Activated T-helper 1 cell treated with anti-CD3 and anti-CD28 coated beads, Interleukin-12 subunit alpha, Interleukin-12 subunit beta, Interleukin-2, Interleukin-4 antibody, amounts not matched to agents 30 ng/mL and 10 ng/mL and 1 ng/mL, durations not matched to agents 14 hours and 24 hours and 36 hours (primary cell): ENCODE measurements at regions not wholly inside any gene's neighbourhood (a gene's known extent, or its start where the extent isn't known, plus 50 kb on each side); places are given as distances from the start of the nearest gene placed in this dataset.

Source experiments
- DNase-seq: peaks from one replicate; pipeline ENCODE4 v3.0.0; 2021; ENCODE audit warnings: low spot score
- H3K27ac Mint-ChIP-seq: one replicate; pipeline ENCODE4 v1.8.0; 2021; ENCODE audit warnings: mild to moderate bottlenecking, mixed read lengths
- H3K27me3 Mint-ChIP-seq: one replicate; pipeline ENCODE4 v1.8.0; 2022; ENCODE audit warnings: mild to moderate bottlenecking, moderate library complexity, mixed read lengths; ENCODE audit not compliant: insufficient read depth
- H3K36me3 Mint-ChIP-seq: one replicate; pipeline ENCODE4 v1.8.0; 2021; ENCODE audit warnings: low read depth, mixed read lengths
- H3K4me1 Mint-ChIP-seq: one replicate; pipeline ENCODE4 v1.8.0; 2021; ENCODE audit warnings: low read depth, mixed read lengths
- H3K4me3 Mint-ChIP-seq: one replicate; pipeline ENCODE4 v1.8.0; 2021; ENCODE audit warnings: mild to moderate bottlenecking, moderate library complexity, mixed read lengths
- H3K9me3 Mint-ChIP-seq: one replicate; pipeline ENCODE4 v1.8.0; 2021; ENCODE audit warnings: mixed read lengths
- intact Hi-C: fragments of 100-400 bp; cut with micrococcal nuclease; formaldehyde crosslinking; loops from one replicate; pipeline ENCODE4 v1.15.1; 2024

- Mint-ChIP-seq H3K9me3 (peaks cover 10% of the 10 kb centered on the region), H3K4me1 (no peaks in the 10 kb centered on the region), H3K4me3 (no peak overlapping the region), H3K27me3 (no peaks in the 10 kb centered on the region), H3K27ac (no peak overlapping the region), H3K36me3 (no peaks in the 10 kb centered on the region)
- no peak for DNase-seq
- intact Hi-C loops, result no loop called here
These were observed 155.1 kb downstream of the TMA16 start for GRCh38 chr4:163649557-163650091.

- no peaks in the 10 kb centered on the region for H3K36me3 Mint-ChIP-seq
- H3K27ac Mint-ChIP-seq, result no peak overlapping the region
- H3K4me3 Mint-ChIP-seq, result no peak overlapping the region
- no peaks in the 10 kb centered on the region for H3K4me1 Mint-ChIP-seq
- no peaks in the 10 kb centered on the region for H3K9me3 Mint-ChIP-seq
- intact Hi-C loops, result no loop called here
- DNase-seq, result no peak
- H3K27me3 Mint-ChIP-seq, result no peaks in the 10 kb centered on the region
These were observed 157.3 kb downstream of the TMA16 start for GRCh38 chr4:163651761-163652160.

- H3K36me3 Mint-ChIP-seq, result no peaks in the 10 kb centered on the region
- no peak for DNase-seq
- H3K4me3 Mint-ChIP-seq, result no peak overlapping the region
- no peaks in the 10 kb centered on the region for H3K4me1 Mint-ChIP-seq
- H3K27ac Mint-ChIP-seq, result no peak overlapping the region
- no peaks in the 10 kb centered on the region for H3K27me3 Mint-ChIP-seq
- H3K9me3 Mint-ChIP-seq, result no peaks in the 10 kb centered on the region
- intact Hi-C loops, result no loop called here
These were observed 160.1 kb downstream of the TMA16 start for GRCh38 chr4:163654621-163655020.

GRCh38 chr4:163660636-163661035 lies 166.1 kb downstream of the TMA16 start:
- Mint-ChIP-seq H3K27ac (no peak overlapping the region), H3K27me3 (no peaks in the 10 kb centered on the region), H3K4me3 (no peak overlapping the region), H3K4me1 (no peaks in the 10 kb centered on the region), H3K36me3 (no peaks in the 10 kb centered on the region), H3K9me3 (no peaks in the 10 kb centered on the region)
- DNase-seq, result no peak
- intact Hi-C loops, result no loop called here

GRCh38 chr4:163662768-163663167 lies 168.3 kb downstream of the TMA16 start:
- intact Hi-C loops, result no loop called here
- Mint-ChIP-seq H3K27me3 (no peaks in the 10 kb centered on the region), H3K4me1 (no peaks in the 10 kb centered on the region), H3K4me3 (no peak overlapping the region), H3K27ac (no peak overlapping the region), H3K36me3 (no peaks in the 10 kb centered on the region), H3K9me3 (no peaks in the 10 kb centered on the region)
- DNase-seq, result no peak

GRCh38 chr4:163663454-163664225 lies 169.2 kb downstream of the TMA16 start:
- intact Hi-C loops, result no loop called here
- Mint-ChIP-seq H3K4me3 (no peak overlapping the region), H3K4me1 (no peaks in the 10 kb centered on the region), H3K9me3 (no peaks in the 10 kb centered on the region), H3K27me3 (no peaks in the 10 kb centered on the region), H3K27ac (no peak overlapping the region), H3K36me3 (no peaks in the 10 kb centered on the region)
- DNase-seq, result no peak

GRCh38 chr4:163665101-163665500 lies 170.6 kb downstream of the TMA16 start:
- no peaks in the 10 kb centered on the region for H3K36me3 Mint-ChIP-seq
- H3K4me1 Mint-ChIP-seq, result no peaks in the 10 kb centered on the region
- intact Hi-C loops, result no loop called here
- no peaks in the 10 kb centered on the region for H3K27me3 Mint-ChIP-seq
- H3K4me3 Mint-ChIP-seq, result no peak overlapping the region
- no peak for DNase-seq
- no peak overlapping the region for H3K27ac Mint-ChIP-seq
- no peaks in the 10 kb centered on the region for H3K9me3 Mint-ChIP-seq

GRCh38 chr4:163665521-163666331 lies 171.2 kb downstream of the TMA16 start:
- no peaks in the 10 kb centered on the region for H3K27me3 Mint-ChIP-seq
- no peaks in the 10 kb centered on the region for H3K4me1 Mint-ChIP-seq
- intact Hi-C loops, result no loop called here
- no peaks in the 10 kb centered on the region for H3K36me3 Mint-ChIP-seq
- H3K4me3 Mint-ChIP-seq, result no peak overlapping the region
- no peak for DNase-seq
- H3K9me3 Mint-ChIP-seq, result no peaks in the 10 kb centered on the region
- no peak overlapping the region for H3K27ac Mint-ChIP-seq

- intact Hi-C loops, result no loop called here
- Mint-ChIP-seq H3K27me3 (no peaks in the 10 kb centered on the region), H3K4me3 (no peak overlapping the region), H3K4me1 (no peaks in the 10 kb centered on the region), H3K9me3 (no peaks in the 10 kb centered on the region), H3K36me3 (no peaks in the 10 kb centered on the region), H3K27ac (no peak overlapping the region)
- DNase-seq, result no peak
These were observed 171.9 kb downstream of the TMA16 start for GRCh38 chr4:163666332-163666873.

GRCh38 chr4:163672751-163673150 lies 178.3 kb downstream of the TMA16 start:
- Mint-ChIP-seq H3K4me1 (no peaks in the 10 kb centered on the region), H3K27ac (no peak overlapping the region), H3K4me3 (no peak overlapping the region), H3K27me3 (no peaks in the 10 kb centered on the region), H3K9me3 (no peaks in the 10 kb centered on the region), H3K36me3 (no peaks in the 10 kb centered on the region)
- DNase-seq, result no peak
- intact Hi-C loops, result no loop called here

- DNase-seq, result no peak
- Mint-ChIP-seq H3K9me3 (no peaks in the 10 kb centered on the region), H3K27ac (no peak overlapping the region), H3K27me3 (no peaks in the 10 kb centered on the region), H3K36me3 (no peaks in the 10 kb centered on the region), H3K4me1 (no peaks in the 10 kb centered on the region), H3K4me3 (no peak overlapping the region)
- intact Hi-C loops, result no loop called here
These were observed 179.6 kb downstream of the TMA16 start for GRCh38 chr4:163673848-163674697.

- Mint-ChIP-seq H3K36me3 (no peaks in the 10 kb centered on the region), H3K4me1 (no peaks in the 10 kb centered on the region), H3K27ac (no peak overlapping the region), H3K9me3 (no peaks in the 10 kb centered on the region), H3K27me3 (no peaks in the 10 kb centered on the region), H3K4me3 (no peak overlapping the region)
- intact Hi-C loops, result no loop called here
- no peak for DNase-seq
These were observed 184.7 kb downstream of the TMA16 start for GRCh38 chr4:163679189-163679588.
